Upper lobe of left lung (tissue), 4 donors: ENCODE measurements at regions not wholly inside any gene's neighbourhood (a gene's known extent, or its start where the extent isn't known, plus 50 kb on each side); places are given as distances from the start of the nearest gene placed in this dataset.

ENCODE experiments used
- CTCF ChIP-seq, 6 experiments: fragments of 450-650 bp in 4 of 6; fragments of 200-600 bp in 2 of 6; sonication (generic) in 2 of 6; IDR thresholded peaks; one replicate each; pipeline ENCODE4 v1.5.1; 2016 to 2019; ENCODE audit warnings: antibody characterized with exemption in 6 of 6
- POLR2A ChIP-seq, 4 donors: fragments of 450-650 bp; IDR thresholded peaks; one replicate each; pipeline ENCODE4 v1.5.1; 2016 to 2017; ENCODE audit warnings: antibody characterized with exemption in 4 of 4, mild to moderate bottlenecking in 2 of 4
- POLR2AphosphoS5 ChIP-seq, 2 donors: sonication (generic); formaldehyde crosslinking; IDR thresholded peaks; one replicate each; pipeline ENCODE4 v1.5.1; 2017; ENCODE audit warnings: antibody characterized with exemption in 2 of 2

DNA sequence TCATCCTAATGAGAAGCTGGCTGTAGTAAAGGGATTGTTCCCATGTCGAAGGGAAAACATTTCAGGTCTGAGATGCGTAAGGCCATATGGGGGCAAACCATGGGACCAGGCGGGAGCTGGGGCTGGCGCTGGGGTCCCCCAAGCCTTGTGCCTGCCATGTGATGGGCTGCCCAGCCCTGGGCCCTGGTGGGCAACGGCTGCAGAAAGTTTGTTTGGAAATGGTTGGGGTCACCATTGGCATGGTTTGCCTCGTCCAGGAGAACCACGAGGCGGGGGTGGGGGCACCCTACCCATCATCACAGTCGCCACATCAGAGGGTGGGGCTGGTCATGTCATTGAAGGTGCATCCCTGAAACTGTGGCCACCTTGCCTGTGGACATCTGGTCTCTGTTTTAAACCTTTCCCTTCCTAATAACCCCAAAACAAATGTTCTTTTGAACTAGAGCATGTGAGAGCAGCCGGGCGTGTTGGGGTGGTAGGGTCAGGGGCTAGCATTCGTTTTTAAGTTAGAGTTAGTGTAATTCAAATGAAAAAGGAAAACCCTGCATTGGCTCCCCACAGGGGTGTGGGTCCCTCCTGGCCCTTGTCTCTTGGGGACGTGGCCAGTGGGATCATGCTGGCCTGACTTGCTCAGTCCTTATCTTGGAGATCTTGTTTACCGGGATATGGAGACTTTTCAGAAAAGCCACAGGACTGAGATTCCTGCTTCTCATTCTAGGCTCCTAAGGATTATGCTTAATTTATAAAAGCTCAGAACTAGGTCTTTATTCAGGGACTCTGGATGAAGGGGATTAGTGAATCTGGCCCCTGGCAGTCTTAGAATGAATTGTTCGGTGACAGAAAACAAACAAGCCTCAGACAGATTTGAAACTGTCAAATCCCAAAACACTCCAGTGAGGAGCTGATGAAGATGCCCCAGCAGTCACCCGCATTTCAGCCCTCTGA lies 98.5 kb downstream of the CTTN start:
- TF ChIP-seq POLR2AphosphoS5 (IDR thresholded peaks at IDR 0.05) (no peak), CTCF (IDR thresholded peaks at IDR 0.05) (no peak), POLR2A (IDR thresholded peaks at IDR 0.05) (no peak)
